T-helper 2 cell treated with Interferon-gamma antibody and Interleukin-4, amounts not matched to agents 100 ng/mL and 5 ng/mL, for 36 hours (primary cell): ENCODE measurements at regions not wholly inside any gene's neighbourhood (a gene's known extent, or its start where the extent isn't known, plus 50 kb on each side); places are given as distances from the start of the nearest gene placed in this dataset.

Experiments
- intact Hi-C: fragments of 100-400 bp; cut with micrococcal nuclease; formaldehyde crosslinking; loops from one replicate; pipeline ENCODE4 v1.15.1; 2023

DNA sequence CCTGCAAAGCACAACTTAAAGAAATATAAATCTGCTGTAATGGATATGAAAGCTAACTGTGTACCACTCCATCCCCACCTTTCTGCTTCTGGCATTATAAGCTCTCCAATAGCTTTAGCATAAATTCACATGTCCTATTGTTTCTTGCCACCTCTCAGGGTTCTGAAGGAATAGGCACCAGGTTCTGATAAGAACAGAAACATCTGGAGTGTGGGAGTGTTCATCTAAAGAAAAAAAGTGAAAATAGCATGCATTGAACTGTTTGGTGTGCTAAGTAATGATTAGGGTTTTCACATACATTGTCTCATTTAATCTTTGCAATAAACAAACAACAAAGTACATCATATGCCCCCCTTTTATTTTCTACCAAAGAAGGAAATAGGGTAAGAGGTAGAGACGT lies 72.3 kb downstream of the FAM76B start:
- intact Hi-C loops, result no loop called here

DNA sequence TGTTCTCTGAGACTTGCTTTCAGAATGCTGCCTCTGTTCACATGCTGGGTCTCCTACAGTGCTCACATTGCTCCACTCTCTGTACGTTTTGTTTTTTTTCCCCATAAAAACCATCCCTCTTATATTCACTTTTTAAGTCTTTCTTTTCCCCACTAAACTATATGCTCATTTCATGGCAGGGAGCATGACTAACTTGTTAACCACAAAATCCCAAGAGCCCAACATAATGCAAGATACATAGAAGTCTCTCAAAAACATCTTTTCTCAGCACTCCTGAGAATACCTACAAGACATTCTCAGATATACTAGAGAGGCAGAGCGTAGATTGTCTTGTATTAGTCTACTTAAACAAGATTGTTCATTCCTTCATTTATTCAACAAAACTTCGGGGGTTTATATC lies 73.3 kb downstream of the FAM76B start:
- intact Hi-C loops, result no loop called here

DNA sequence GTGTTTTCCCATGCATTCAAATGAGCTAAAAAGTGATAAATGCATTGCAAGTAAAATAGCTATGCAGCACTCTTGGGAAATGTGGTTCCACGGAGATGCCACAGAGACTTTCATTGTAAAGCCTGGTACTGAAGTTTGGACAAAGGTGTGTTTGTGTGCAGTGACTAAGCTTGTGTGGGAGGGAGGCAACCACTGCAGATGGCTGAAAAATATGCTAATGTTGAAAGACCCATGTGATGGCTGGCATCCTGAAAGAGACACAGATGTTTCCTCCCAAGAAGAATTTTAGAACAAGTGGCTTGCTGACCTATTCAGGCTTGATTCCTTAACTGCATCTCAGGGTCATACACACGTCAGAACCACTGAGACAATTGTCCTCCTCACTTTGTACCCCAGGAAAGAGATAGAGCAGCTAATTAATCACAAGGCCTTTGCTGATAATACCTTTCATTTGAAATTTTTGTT lies 73.8 kb downstream of the FAM76B start:
- intact Hi-C loops, result no loop called here

DNA sequence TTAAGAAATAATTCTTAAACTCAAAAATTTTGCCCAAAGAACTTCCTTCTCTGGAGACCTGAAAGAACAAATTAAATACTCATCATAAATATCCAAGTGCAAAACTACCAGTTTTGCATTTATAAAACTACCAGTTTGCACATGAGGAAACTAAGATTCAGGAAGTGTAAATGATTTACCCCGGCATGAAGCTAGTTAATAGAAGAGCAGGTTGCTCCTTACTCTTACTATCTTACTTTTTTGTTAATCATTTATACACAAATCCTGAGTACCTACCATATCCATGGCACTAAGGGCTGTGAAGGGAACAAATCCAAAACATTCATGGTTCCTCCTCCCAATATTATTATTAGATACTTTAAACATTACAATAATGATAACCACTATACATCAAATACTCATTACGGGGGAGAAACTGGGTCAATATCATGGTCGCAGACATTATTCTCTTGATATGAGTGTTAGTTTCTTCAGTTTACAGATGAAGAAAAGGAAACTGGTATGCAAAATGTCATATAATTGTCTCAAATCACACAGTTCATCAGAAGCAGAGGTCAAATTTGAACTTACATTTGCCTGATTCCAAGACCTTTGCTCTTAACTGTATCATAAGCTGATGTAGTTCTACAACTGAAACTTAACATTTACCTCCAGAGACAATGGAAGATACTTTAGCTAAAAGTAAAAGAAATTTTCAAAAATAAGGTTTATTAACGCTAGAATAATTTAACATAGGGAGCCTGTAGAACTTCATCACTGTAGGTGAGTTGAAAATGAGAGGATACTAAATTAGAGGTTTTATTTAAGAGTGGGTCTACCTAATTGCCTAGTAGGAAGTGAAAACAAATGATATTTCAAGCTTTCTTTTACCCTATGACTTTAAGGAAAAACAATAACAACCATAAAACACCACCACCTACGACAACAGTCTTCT lies 74.5 kb downstream of the FAM76B start:
- intact Hi-C loops, result no loop called here

DNA sequence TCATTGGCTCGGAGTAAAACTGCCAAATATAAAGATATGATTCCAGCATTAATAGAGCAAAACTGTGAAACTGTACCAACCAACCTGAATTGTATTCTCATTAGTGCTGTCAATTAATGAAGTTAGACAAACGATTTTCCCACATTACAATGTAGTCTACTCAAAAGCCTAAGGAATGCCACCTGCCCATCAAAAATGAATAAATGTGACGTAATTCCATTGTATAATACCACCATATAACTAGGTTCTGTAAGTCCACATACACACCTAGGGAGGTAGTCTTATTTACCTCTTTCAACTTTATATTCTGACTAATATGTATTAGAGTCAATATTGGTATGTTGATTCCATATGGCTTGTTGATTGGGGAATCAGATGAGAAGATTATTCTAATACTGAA lies 76.2 kb downstream of the FAM76B start:
- intact Hi-C loops, result no loop called here

DNA sequence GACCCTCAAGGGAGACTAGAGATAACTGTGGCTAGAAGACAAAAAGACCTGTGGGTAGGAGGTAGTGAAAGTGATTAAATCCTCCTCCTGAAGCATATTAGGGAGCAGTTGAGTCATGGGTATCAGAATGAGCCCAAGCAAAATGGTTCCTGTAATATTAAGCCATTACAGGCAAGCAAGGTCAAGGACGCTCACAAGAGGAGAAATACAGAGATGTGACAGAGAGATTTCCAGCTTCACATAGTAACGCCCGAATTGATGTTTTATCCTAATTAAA lies 77.7 kb downstream of the FAM76B start:
- intact Hi-C loops, result no loop called here

DNA sequence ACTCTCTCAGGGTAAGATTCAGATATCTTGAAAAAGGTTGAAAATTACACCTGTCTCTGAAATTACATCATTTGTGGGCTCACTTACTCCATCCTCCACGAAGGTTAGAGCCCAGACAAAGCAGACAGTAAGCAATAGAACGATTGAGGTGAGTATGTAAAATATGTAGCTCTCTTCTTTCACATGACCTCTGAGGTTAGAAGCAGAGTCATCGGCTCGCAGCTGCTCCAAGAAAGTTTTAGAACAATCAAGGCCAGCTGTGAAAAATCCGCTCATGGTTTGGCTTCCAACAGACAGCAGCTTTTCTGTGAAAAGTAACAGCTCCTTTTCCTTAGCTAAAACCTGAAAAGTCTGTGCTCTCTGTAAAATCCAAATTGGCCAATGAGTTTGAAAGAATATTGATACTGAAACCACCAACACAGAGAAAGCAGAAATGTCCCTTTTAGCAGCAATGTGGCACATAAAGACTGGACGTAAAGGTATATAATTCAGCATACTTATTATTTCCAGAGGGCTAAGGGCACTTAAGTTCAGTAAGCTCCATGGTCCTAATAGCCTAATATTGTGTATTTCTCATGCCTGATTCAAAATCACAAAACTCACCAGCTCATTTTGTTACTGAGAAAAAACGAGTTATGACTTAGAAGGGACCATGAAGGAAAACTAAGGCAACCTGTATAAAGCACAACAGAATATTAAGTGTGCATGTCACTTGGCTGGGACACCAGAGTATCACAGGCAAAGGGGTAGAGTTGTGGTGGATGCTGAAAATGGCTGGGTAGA lies 78.2 kb downstream of the FAM76B start:
- intact Hi-C loops, result no loop called here

DNA sequence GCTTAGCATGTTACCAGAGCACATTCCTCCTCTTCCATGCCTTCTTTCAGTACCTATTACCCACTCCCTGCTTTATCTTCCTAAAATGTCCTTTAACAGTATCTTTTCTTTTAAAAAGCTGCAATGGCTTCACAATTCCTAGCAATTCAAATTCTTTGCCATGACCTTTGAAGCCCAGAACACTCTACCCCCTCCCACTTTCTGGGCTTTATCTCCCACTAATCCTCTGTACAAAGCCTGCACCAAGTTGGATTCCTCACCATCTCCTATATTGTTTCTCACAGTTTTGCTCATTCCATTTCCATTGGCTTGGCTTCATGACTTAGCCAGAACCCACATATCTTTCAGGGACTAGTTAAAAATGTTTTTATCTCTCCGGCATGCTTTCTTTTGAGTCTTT lies 80.9 kb downstream of the FAM76B start:
- intact Hi-C loops, result loop anchor here (10.0 kb wide), 2 partner anchors 264 to 374 kb away; no protein-coding TSS in a partner anchor

DNA sequence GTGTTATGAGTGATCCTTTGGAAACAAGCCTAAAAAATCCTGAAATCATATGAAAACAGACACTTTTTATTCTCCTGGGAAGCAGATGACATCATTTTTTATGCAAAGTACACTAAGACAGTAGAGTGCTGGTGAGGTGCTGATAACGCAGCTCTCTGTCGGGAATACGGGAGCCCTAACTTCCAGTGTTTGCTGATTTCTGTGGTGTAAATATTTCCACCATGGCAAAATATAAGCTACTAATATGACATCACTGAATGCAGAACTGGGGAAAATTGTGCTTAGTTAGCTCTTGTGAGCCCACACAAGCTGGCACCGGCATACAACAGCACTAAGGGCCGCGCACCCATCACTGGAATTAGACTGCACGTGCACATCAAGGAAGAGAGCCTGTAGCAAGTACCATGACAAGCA lies 82.6 kb downstream of the FAM76B start:
- intact Hi-C loops, result loop anchor here (10.0 kb wide), 2 partner anchors 262 to 372 kb away; no protein-coding TSS in a partner anchor

DNA sequence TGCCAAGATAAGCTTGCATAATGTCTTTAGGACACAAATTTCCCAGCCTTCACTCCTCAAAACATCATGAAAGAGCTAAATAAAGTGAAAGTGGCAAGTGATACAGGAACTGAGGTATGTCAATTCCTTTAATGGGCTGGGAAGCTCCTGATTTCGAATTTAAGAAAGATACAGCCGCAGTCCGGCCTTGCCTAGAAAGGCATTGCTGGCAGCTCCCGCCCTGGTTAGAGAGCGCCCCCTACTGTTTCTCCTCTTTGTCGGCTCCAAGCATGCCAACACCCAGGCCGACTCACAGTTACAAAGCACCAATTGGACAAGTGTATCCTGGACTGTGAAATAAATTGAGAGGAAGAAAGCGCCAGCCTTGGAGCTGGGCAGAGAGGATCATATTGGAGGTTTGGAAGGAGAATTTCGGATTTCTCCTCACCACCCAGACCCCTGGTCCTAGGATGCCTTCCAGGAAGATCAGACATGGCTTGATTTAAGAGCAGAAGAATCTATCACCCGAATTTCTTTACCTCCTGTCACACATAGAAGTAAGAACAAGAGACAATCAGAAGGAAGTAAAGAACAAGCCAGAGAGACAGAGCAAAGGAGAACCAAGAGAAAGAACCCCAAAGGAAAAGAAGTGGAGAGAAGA lies 84.0 kb downstream of the FAM76B start:
- intact Hi-C loops, result loop anchor here (1.0 to 10.0 kb wide), 7 partner anchors 59 to 636 kb away; partner anchors contain the start of gene SESN3

DNA sequence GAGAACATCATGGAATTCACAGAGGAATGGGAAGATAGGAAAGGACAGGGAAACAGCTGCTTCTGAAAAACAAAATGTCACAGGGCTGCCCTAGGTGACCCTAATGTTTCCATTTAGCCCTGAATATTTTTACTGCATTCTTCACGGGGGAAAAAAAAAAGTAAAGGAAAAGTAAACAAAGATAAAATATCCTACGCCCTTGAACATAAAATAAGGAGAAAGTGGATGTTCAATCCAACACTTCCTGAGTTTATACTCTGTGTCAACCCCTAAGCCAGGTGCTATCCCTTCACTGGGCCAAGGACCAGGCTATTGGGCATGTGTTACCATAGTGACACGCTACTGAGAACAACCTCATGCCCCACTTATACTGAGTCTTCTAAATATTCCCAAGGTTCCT lies 84.7 kb downstream of the FAM76B start:
- intact Hi-C loops, result loop anchor here (1.0 to 10.0 kb wide), 9 partner anchors 59 to 636 kb away; partner anchors contain the start of genes ENDOD1 and SESN3

DNA sequence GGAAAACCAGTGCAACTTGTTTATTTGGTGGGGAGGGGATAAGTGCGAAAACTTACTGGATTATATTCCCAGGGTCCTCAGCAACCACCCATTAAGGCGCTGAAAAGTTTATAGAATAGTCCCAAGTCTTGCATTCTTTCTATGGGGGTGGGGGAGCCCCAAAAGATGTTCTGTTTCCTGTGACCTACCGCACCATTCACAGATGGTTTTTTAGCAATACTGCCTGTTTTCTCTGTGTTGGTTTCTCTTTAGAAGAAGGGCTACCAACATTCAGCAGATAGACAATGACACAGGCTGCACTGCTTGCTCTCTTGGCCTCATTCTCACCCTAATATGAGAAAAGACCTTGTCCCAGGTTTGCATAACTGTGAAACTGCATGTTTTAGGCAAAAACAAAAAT lies 86.5 kb downstream of the FAM76B start:
- intact Hi-C loops, result loop anchor here (5.0 to 10.0 kb wide), 4 partner anchors 146 to 616 kb away; partner anchors contain the start of gene ENDOD1

DNA sequence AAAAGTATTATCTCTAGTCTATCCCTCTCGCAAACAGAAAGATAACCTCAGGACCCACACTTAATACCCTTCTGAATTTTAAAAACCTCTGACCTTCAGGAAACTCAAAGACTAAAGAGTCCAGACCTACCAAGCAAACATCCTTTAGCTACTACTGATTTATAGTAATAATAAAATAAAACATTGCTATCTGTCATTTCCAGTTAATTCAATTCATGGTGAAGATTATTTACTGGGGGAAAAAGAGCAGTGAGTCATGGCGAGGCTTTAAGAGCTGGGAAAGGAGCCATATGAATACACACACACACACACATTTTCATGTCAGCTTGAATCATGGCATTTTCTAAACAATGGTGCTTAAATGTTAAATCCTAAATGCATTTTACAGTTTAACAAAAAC lies 87.1 kb downstream of the FAM76B start:
- intact Hi-C loops, result loop anchor here (5.0 to 10.0 kb wide), 4 partner anchors 145 to 615 kb away; partner anchors contain the start of gene ENDOD1

DNA sequence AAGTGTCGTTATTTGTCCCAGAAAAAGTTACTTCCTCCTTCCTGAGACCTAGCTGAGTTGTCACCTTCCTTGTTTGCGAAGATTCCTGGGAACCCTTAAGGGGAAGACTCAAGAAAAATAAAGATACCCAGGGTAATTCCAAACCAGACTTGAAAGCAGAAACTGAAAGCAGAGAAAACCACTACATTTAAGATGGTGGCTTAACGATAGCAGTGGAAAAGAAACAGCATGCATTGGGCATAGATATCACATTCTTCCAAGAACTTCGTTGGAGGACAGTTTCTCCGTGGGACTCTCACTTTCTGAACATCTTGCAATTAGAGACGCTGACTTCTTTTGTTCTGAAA lies 89.1 kb downstream of the FAM76B start:
- intact Hi-C loops, result loop anchor here (1.0 to 10.0 kb wide), 7 partner anchors 11 to 613 kb away; partner anchors contain the start of genes CEP57, ENDOD1 and SESN3

DNA sequence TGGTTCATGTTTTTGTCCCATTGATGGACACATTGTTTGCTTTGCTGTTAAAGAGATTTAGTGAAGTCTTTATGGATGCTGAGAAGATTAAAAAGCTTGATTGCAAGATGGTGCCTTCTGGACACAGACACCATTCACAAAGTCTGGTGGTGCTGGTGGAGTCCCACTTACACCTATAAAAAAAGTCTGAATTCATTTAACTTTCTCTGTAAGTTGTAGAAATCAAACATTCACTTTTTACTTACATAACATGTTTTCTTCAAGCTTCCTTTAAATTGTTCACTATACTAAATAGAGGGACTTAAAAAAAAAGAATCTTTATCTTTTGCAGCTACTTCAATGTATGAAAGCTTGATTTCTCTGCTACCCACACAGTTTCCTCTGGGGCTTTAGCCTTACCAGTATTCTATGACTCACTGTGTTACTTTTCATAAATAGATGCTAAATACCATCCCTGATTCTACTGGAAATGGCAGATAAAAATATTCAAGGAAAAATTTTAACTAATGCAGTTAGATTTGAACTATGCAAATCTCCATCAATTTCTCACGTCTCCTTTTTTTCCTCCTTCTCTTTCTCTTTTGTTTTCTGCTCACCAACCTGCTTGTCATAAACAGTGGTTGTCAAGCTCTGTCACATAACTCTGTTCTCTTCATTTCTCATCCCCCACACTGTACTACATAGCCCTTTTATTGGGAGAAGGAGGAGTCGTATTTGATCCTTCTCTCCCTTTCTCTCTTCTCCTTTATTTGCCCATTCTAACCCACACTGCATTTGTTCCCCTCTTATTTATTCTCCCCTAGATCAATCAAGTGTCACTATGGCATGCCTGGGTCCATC lies 89.7 kb downstream of the FAM76B start:
- intact Hi-C loops, result loop anchor here (1.0 to 10.0 kb wide), 7 partner anchors 11 to 613 kb away; partner anchors contain the start of genes CEP57, ENDOD1 and SESN3

DNA sequence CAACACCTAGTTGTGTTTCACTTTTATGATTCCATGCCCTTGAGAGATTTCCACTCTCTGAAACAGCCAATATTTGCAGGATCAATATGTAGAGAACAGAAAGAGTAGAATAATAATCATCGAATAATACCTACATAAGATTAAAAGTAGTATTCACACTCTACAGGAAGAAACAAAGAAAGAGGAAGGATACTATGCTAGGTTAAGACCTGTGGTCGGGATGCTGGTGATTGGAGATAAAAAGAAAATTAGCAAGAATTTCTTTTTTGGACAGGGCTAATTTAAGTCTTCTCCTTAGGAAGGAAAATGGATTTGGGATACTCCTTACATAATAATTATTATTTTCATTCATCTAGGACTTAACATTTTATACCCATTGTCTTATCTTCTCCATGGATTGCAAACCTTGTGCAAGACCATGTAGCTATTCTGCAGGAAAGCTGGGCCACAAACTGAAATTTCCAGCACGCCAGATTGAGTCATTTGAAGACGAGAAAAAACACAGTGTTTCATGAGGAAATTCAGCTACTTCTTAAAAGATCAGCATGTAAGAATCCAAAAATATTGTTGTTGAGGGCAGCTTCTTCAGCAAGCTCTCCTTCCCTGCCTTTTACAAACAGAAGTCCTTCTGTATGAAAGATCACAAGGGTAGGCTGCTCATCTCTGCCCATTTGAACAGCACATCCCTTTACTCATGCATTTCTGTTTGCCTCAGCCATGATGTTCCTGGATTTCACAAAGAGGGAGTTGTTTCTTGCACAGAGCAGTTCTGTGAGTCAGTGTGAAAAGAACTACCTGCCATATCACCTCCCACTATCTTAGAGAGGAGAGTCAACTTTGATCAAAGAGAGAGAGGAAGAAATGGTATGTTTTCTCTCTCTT lies 90.7 kb downstream of the FAM76B start:
- intact Hi-C loops, result no loop called here

DNA sequence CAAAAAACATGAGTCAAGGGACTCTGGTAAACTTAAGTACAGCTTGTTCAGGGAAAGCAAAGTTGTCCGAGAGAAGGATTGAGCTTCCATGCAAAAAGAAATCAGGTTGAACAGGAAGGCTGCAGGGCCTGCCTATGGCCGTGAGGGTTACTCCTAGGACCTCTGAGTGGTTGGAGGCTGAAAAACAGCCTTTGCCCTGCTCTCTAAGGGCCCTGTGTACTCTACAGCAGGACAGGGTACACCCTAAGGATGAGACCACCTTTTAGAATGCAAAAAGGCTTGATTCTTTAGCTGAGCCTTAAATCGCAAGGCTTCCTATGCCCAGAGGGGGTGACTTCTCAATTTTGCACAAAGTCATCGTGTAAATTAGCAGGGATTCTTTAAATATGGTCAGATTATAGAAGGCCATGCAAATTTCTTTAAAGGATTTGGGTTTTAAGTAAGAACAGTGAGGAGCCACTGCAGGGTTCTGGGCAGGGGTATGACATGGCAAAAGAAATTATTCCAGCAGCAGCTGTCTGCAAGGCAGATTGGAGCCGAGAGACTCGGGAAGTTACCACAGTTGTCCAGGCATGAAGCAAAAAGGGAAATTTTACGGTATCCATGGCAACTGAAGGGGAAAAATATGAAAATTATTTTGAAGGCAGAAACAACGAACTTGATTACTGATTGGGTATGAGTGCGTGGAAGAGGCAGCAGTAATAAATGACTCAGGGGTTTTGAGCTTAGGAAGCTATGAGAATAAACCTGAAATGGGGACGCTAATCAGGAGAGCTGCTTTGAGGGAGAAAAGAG lies 91.8 kb downstream of the FAM76B start:
- intact Hi-C loops, result no loop called here

DNA sequence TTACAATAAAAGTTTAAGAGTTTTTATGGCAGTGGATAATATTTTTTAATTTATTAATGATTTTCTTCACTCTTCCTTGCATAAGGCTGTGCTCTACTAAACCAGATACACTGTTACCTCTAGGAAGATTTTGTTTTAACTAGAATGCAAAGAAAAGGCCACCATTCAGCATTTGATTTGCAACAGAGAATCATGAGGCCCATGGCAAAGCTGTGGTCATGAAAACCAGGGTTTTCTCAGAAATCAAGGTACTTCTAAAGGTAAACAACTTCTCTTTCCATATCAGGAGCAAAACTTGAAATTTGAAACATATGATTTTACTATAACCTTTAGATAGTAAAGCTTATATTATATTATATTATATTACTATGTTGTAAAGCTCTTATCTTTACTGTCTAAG lies 94.4 kb downstream of the FAM76B start:
- intact Hi-C loops, result no loop called here

DNA sequence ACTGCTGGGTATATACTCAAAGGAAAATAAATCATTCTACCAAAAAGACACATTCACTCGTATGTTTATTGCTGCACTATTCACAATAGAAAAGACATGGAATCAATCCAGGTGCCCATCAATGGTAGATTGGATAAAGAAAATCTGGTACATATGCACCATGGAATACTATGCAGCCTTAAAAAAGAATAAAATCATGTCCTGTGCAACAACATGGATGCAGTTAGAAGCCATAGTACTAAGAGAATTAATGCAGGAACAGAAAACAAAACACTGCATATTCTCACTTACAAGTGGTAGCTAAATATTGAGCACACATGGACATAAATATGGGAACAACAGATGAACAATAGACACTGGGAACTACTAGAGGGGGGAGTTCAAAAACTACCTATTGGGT lies 96.3 kb downstream of the FAM76B start:
- intact Hi-C loops, result no loop called here
